ENCODE measurements at regions not wholly inside any gene's neighbourhood (a gene's known extent, or its start where the extent isn't known, plus 50 kb on each side); places are given as distances from the start of the nearest gene placed in this dataset.

DNA sequence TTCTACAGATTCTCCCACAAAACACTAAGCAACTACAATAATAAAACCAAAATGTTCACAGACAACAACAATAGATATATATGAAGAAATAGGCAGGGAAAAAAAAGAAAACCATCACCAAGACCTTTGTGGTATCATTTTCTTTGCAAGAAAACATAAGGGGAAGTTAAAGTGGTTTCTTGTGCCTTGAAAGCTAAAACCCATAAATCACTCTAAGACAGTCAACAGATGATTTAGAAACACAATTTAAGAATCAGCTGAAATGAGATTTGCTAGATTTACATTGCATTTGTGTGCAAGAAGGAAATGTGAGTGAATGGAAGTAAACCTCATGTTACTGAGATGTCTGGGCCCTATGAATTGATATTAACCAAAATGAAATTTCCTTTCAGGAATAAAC, 1265.4 kb upstream of the GJE1 start:
- in situ Hi-C loops (cut with HindIII; ENCODE audit: low sequenced_read_pairs), result no loop called here

DNA sequence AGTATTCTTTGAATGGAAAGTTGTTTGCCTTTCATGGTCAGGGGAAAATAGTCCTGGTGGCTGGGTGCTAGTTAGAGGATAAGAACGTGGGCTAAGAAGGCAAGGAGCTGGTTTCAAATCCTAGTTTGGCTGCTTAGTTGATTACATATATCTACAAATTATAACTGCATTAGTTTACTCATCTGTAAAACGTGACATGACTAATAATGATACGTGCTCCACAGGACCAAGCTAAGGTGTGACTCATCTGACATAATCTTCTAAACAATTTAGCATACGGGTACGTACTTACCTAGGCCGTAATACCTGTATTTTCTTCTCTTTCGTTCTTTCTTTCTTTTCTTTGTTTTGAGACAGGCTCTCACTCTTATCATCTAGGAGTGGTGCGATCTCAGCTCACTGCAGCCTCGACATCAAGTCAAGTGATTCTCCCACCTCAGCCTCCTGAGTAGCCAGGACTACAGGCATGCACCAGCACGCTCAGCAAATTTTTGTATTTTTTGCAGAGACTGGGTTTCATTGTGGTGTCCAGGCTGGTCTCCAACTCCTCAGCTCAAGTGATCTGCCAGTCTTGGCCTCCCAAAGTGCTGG, 1274.2 kb upstream of the GJE1 start:
- in situ Hi-C loops (cut with HindIII; ENCODE audit: low sequenced_read_pairs), result no loop called here

DNA sequence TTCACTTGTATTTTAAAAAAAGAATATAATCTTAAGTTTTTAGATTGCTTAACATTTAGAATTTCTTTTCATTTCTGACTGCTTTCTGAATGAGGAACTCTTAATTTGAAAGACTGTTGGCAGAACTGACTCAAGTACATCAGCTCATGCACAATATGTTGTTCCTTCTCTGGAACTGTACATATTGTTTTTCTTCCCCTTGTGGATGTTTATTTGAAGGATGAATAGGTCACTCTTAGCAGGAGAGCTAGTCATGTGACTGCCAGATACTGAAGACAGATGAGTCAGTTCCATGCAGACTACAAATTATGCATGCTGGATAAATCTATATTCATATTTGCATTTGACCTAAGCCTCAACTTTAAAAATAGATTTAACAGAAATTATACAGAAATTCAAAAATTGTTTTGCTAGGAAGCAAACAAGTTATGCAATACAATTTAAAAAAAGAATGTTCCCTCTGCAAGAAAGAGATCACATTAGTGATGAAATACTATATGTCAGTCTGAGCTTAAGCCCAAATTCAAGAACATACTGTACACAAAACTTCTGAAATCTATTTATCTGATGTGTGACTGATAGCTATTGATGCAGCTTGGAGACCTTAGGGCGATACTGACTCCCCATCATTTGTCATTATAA, 1274.9 kb upstream of the GJE1 start:
- in situ Hi-C loops (cut with HindIII; ENCODE audit: low sequenced_read_pairs), result no loop called here

DNA sequence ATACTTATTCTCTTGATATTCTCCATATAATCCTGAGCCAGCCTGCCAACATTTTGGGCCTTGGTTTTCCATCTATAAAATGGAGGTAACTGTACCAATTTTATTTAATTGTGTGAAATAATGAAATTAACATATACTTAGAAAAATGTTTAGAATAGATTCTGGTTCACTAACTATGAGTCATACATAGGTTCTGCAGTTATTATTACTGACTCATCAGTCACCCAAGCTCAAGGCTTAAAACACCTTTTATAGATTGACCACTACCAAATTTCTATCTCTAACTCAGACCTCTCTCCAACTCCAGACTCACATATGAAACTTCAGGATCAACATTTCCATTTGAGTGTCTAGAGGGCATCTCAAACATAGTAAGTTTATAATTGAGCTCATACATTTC, 1277.2 kb upstream of the GJE1 start:
- in situ Hi-C loops (cut with HindIII; ENCODE audit: low sequenced_read_pairs), result no loop called here

DNA sequence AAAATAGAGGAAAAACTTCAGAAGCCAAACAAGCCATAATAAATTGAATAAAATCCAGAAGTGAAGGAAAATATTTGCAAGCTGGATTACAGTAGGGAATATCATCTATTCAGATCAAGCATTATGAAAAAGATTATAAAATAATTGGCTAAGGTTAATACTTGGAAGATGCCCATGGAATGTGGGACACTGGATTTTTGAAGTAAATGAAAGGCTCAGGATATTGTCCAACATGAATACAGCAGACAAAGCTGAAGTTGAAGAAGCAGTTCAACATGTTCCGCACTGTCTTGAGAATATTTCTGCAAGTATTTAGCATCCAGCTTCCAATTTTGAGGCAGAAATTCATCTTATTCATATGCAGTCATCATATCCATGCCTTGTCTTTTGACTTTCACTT, 1278.4 kb upstream of the GJE1 start:
- in situ Hi-C loops (cut with HindIII; ENCODE audit: low sequenced_read_pairs), result no loop called here

DNA sequence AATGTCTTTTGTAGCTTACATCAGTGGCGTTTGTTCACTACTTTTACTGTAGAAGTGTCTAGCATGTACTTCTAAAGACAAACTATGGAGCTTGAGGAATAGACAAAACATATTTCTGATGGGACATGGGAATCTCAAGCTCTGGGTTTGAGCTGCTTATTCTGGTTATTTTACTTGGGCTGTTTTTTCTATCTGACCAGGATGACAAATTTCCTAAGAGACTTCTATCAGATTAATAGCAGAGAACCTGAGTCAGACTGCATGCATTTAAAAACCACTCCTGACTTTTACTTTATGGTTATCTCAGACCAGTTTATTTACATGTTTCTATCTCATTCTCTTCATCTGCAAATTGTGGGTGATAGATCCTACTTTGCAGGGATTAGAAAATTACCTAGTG, 1282.3 kb upstream of the GJE1 start:
- in situ Hi-C loops (cut with HindIII; ENCODE audit: low sequenced_read_pairs), result no loop called here

DNA sequence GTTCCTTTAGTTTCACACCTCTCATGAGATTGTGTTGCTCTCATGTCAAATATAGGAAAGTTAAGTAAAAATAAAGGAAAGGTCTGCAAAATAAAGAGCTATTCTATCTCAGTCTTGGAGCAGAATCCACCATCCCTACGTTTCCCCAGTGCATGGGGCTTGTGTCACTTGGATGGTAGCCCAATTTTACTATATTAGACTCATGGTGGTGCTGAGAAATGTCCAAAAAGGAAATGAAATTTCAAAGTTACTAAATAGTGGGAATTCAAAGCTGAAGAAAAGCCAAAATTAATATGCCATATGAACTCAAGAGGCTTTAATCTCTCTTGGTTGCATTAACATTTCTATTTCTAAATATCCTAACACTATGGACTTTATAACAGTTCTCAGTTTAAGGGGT, 1283.3 kb upstream of the GJE1 start:
- in situ Hi-C loops (cut with HindIII; ENCODE audit: low sequenced_read_pairs), result no loop called here

DNA sequence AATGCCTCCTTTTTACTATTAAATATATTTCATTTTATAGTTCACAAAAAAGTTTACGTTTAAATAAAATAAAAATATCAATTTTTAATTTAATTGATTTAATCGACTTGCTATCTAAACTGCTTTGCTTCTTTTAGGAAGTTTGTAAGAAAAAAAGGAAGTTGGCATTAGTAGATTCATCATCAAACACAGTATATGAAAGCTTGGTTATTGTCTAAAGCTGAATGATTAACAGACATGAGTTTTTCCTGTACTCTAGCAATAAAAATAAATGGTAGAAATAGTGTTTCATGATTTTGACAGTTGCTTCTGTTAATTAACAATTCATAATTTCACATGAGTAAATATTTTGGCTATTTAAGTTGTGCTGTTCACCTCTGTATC, 1285.5 kb upstream of the GJE1 start:
- in situ Hi-C loops (cut with HindIII; ENCODE audit: low sequenced_read_pairs), result no loop called here

DNA sequence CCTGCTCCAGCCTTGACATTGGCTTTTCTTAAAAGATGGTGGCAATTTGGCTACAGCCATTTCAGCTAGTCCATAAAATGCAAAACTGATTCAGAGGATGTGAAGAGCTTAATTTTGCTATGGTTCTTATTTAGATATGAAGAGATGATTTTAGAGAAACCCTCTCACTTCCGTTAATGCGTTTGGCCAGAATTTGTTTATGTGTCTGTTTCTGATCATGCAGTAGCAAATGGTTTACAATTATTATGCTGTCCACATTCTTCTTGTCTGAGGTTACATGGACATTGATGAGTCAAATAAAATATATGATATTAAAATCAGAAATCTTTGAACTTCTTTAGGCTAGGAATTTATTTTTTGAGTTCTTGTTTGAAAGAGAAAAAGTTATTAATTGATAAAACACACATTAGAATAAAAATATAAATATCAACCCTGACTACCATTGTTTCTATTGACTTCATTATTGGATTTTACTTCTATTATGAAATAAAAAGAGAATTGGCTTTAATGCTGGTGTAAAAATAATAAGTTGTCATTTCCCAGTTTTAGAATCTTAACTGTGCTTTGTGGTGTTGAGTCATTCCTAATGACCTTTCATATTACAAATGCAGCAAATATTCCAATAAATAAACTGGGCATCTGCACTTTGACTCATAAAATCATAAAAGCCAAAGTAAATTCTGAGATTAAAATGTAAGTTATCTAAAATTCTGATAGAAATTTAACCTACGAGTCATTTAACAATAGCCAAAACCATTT, 1286.0 kb upstream of the GJE1 start:
- in situ Hi-C loops (cut with HindIII; ENCODE audit: low sequenced_read_pairs), result no loop called here

DNA sequence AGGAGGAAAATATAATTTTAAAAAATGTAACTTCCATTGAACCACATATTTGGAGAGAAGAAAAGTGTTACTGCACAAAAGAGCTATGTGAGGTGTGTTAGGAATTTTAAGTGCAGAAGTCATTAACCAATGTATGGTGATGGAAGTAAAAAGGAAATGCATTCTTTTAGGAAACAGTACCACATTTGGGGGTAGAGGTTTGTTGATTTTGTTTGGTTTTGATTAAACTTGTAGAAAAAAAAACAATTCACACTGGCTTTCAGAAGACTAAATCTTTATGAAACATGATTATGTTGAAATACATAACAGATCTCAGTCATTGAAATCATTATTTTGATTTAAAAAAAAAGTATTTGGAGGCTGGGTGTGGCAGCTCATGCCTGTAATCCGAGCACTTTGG, 1287.0 kb upstream of the GJE1 start:
- in situ Hi-C loops (cut with HindIII; ENCODE audit: low sequenced_read_pairs), result no loop called here

DNA sequence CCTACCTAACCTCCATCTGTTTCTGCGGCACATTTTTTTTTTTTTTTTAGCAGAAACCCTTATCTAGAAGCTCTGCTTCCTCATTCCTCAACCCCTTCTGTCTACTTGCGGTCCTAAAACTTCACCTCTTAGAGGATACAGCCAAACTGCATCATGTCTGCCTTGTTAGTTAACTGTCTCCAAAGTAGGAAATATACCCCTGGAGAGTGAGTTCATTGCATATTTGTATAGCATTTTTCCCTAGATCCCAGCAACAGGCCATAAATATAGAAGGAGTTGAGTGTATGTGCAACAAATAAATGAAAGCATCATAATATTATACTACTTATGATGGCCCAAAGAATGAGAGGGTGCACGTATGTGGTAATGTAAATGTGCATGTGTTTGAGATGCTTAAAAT, 1288.6 kb upstream of the GJE1 start:
- in situ Hi-C loops (cut with HindIII; ENCODE audit: low sequenced_read_pairs), result no loop called here

DNA sequence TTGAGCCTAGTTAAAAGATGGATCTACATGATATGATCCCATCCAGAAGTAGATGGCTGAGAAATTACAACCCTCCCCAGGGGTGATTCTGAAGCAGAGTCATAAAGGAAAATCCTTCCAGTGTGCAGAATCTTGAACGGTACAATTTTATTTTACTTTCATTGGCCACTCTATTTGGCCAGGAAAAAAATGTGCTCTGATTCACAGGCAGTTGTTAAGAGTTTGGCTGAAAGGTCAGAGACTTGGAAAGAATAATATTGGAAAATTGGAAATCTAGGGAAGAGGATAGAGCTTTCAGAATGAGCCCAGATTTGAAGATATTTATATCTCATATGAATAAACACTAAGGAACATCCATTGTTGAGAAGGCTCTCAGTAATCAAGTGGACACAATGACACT, 1299.3 kb upstream of the GJE1 start:
- in situ Hi-C loops (cut with HindIII; ENCODE audit: low sequenced_read_pairs), result no loop called here

DNA sequence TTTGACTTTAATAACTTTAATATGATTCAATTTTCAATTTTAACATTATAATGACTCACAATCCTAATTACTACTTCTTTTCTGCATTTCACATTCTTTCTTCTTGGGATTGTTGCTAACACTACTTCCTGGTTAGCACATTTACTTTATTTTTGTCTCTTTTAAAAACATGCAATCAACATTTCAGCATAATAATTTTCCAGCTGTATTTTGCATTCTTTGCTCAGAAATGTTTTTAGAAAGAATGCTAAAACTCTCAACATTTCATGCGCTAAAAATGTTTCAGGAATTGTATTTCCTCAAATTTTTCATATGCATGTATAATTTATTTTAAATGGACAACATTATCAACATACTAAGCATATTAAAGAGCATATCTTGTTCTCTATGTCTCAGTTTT, 1302.1 kb upstream of the GJE1 start:
- in situ Hi-C loops (cut with HindIII; ENCODE audit: low sequenced_read_pairs), result no loop called here

DNA sequence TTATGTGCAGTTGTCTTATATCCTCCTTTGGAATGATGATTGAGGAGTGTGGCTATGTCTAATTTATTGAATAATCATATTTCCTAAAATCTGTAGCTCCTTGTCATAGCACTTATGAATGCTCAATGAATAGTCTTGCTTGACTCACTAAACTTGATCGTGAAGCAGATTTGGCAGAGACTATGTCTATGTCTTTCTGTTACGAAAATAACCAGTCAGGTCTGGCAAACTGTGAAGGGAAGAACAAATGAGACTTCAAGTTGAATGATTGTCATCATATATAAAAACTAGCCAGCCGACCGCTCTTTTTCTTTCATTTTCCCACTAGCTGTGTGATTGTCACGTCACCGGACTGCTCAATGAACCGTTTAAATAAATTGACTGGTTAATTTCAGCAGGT, 1303.9 kb upstream of the GJE1 start:
- in situ Hi-C loops (cut with HindIII; ENCODE audit: low sequenced_read_pairs), result no loop called here

DNA sequence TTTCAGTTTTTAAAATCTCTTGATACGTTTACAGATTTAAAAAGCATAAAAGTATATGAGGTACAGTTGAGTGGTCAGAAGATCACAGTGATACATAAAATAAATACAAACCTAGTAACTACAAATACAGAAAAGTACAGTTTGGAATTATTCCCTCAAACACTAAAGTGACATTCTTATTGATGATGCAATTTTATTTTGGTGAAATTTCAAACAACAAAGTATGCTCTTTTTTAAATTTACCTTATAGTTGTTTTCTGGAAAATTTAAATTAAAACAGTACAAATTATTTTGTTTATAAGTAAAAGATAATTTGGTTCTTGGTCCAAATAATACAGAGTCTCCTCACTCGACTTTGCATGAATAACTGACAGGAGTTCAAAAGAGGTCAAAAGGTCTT, 1305.1 kb upstream of the GJE1 start:
- in situ Hi-C loops (cut with HindIII; ENCODE audit: low sequenced_read_pairs), result no loop called here

DNA sequence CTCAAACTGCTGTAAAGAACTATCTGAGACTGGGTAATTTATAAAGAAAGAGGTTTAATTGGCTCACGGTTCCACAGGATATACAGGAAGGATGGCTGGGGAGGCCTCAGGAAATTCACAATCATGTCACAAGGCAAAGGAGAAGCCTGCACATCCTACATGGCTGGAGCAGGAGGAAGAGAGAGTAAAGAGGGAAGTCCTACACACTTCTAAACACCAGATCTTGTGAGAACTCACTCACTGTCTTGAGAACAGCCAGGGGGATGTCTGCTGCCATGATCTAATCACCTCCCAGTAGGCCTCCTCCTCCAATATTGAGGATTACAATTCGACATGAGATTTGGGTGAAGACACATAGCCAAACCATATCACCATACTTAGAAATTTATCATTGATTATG, 1307.0 kb upstream of the GJE1 start:
- in situ Hi-C loops (cut with HindIII; ENCODE audit: low sequenced_read_pairs), result no loop called here

DNA sequence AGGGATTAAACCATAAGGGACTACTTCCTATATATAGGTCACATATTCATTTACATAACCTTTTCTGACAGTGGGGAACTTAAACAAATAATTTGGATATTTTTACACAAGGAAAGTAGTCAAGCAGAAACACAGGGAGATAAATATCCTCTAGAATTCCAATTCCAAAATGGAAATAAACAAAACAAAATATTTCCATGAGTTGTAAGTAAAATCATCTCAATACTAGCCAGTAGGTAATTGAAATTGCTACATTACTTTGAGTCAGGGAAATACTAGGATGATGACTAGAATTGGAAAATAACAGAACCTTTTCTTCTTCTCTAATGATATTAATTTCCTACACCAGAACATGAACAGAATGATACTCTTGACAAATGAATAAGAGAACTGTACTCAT, 1308.1 kb upstream of the GJE1 start:
- in situ Hi-C loops (cut with HindIII; ENCODE audit: low sequenced_read_pairs), result no loop called here

DNA sequence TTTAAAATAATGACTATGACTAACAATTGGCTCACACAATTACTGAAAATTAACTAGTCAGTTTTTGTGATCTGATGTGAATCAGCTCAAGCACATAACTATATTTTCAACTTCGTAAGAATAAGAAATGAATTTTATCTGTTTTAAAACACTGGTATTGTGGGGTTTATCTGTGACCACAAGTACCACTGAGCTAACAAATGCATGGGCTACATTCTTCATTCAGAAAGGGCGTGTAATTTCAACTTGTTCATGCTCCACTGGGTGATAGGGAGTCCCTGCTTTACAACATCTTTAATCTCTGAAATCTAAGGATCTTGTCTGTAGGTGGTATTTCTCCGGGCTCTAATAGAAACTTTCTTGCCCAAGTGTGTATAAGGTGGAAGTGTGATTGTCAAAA, 1311.5 kb upstream of the GJE1 start:
- in situ Hi-C loops (cut with HindIII; ENCODE audit: low sequenced_read_pairs), result no loop called here

DNA sequence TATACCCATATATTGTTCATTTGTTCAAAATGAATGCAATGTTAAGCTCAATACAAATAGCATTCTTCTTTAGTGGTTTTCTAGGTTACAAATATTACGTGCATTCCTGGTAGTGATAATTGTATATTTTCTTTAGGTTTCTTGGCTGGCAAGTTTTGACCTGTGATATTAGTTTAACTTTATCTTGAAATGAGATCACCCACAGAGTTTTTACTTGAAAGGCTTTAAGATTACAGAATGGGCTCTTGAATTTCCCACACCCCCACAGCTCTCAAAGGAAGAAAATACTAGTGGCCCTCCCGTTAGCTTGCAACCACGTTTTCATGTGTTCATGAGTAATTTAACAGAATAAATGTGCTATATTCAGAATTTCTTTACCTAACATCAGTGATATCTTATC, 1315.5 kb upstream of the GJE1 start:
- in situ Hi-C loops (cut with HindIII; ENCODE audit: low sequenced_read_pairs), result no loop called here

DNA sequence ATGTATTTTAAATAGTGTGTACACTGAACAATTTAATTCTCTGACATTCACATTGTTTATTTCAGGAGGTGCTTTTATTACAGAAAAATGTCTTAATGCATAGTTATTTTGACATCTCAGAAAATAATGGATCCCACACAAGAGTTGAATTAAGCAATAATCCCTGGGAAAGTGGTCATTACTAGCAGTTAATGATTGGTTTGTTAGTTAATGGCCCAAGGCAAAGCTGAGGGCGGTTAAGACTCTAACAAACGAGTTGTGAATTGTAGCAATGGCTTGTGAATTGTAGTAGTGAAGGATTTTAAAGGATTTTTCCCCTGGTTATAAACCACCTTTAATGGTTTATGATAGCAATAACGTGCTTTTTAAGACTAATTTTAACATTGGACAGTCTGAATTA, 1316.0 kb upstream of the GJE1 start:
- in situ Hi-C loops (cut with HindIII; ENCODE audit: low sequenced_read_pairs), result no loop called here

DNA sequence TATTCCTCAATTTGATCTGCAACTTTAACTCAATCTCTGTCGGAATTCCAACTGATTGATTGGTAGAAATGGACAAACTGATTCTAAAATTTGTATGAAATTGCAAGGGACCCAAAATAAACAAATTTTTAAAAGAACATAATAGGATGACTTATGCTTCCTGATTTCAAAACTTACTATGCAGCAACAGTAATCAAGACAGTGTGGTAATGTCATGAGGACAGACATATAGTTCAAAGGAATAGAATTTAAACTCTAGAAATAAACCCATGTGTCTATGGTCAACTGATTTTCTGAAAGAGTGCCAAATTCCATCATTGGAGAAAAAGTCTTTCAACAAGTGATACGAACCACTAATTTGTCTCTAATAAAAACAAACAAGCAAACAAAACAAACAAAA, 1320.1 kb upstream of the GJE1 start:
- in situ Hi-C loops (cut with HindIII; ENCODE audit: low sequenced_read_pairs), result no loop called here

DNA sequence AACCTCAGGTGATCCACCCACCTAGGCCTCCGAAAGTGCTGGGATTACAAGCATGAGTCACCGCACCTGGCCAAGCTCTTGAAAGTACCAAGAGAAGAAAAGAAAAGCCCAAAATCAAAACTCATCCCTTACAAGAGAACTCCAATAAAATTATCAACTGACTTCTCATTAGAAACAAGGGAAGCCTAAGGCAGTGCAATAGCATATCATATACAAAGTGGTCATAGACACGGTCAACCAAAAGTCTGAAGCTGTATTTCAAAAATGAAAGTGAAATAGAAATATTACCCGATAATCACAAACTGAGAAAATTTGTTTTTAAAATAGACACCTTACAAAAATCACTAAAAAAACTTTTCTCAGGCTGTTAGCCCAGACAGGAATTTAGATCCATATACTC, 1321.1 kb upstream of the GJE1 start:
- in situ Hi-C loops (cut with HindIII; ENCODE audit: low sequenced_read_pairs), result no loop called here

DNA sequence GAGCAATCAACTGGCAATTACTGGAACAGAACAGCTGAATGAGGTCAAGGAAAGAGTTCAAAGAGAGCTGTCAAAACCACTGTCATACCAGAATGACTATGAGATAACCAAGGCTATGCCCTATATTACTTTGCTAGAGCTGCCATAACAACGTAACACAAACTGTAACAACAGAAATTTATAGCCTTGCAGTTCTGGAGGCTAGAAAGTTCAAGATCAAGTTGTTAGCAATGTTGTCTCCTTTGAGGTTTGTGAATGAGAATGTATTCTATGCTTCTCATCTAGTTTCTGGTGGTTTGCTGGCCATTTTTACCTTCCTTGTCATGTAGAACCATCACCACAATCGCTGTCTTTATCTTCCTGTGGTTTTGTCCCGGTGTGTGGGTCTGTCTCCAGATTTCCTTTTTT, 1323.0 kb upstream of the GJE1 start:
- in situ Hi-C loops (cut with HindIII; ENCODE audit: low sequenced_read_pairs), result no loop called here

Measured in DLD1 (cell line).